ENCODE measurements at regions not wholly inside any gene's neighbourhood (a gene's known extent, or its start where the extent isn't known, plus 50 kb on each side); places are given as distances from the start of the nearest gene placed in this dataset.

DNA sequence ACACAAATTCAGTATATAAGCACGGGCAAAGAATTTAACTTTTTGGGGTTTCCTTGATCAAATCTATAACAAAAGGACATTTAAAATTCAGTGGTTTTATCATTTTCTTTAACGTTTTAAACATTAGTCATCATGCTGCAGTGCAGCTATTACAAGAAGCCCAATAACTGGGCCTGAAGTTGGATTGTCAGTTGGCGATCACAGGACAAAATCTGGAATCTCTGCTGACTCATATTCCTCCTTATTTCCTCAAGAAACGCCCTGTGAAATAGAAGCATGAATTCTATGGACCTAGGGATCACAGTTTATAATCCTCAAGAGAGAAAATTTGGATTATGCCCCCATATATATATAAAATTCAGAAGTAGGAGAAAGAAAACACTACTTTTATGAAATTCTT is 971.6 kb upstream of the MIR17HG start:
- TF ChIP-seq, protein P1, sequence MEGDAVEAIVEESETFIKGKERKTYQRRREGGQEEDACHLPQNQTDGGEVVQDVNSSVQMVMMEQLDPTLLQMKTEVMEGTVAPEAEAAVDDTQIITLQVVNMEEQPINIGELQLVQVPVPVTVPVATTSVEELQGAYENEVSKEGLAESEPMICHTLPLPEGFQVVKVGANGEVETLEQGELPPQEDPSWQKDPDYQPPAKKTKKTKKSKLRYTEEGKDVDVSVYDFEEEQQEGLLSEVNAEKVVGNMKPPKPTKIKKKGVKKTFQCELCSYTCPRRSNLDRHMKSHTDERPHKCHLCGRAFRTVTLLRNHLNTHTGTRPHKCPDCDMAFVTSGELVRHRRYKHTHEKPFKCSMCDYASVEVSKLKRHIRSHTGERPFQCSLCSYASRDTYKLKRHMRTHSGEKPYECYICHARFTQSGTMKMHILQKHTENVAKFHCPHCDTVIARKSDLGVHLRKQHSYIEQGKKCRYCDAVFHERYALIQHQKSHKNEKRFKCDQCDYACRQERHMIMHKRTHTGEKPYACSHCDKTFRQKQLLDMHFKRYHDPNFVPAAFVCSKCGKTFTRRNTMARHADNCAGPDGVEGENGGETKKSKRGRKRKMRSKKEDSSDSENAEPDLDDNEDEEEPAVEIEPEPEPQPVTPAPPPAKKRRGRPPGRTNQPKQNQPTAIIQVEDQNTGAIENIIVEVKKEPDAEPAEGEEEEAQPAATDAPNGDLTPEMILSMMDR (IDR thresholded peaks at IDR 0.05; ENCODE audit: low read depth, low read length, poor library complexity, severe bottlenecking): no peak
- no peak for TF ChIP-seq EZH2phosphoT487 (IDR thresholded peaks at IDR 0.05; ENCODE audit: borderline replicate concordance, low read length)
